ENCODE measurements at regions not wholly inside any gene's neighbourhood (a gene's known extent, or its start where the extent isn't known, plus 50 kb on each side); places are given as distances from the start of the nearest gene placed in this dataset.
A peak's percentile ranks its signal among the peaks of the same experiment; 100 is the strongest.

- H3K36me3 ChIP-seq: no peaks in the 10 kb centered on the region
- no peaks in the 10 kb centered on the region for H3K9me3 ChIP-seq
- no peaks in the 10 kb centered on the region for H3K4me1 ChIP-seq
- TF ChIP-seq CTCF (IDR thresholded peaks at IDR 0.05): no peak
- DNase-seq (no peak), ATAC-seq (no peak)
- intact Hi-C loops (cut with DNase I): no loop called here
- no peak overlapping the region for H3K27ac ChIP-seq
- H3K27me3 ChIP-seq (ENCODE audit: low read depth): no peaks in the 10 kb centered on the region
- no peak overlapping the region for H3K4me3 ChIP-seq
Measured at GRCh38 chr9:74373348-74373747, 123.8 kb upstream of the RORB start.

GRCh38 chr9:74379718-74380117, 117.4 kb upstream of the RORB start:
- H3K36me3 ChIP-seq: no peaks in the 10 kb centered on the region
- H3K9me3 ChIP-seq: no peaks in the 10 kb centered on the region
- no peak overlapping the region for H3K4me3 ChIP-seq
- peak; percentile 76 to 83 for ATAC-seq
- no peak for DNase-seq
- H3K27me3 ChIP-seq (ENCODE audit: low read depth): no peaks in the 10 kb centered on the region
- TF ChIP-seq CTCF (IDR thresholded peaks at IDR 0.05): peak; percentile 30
- H3K4me1 ChIP-seq: no peaks in the 10 kb centered on the region
- no peak overlapping the region for H3K27ac ChIP-seq
- intact Hi-C loops (cut with DNase I): no loop called here

- Histone ChIP-seq H3K27ac (no peak overlapping the region), H3K27me3 (ENCODE audit: low read depth) (no peaks in the 10 kb centered on the region), H3K9me3 (no peaks in the 10 kb centered on the region), H3K4me1 (no peaks in the 10 kb centered on the region), H3K36me3 (no peaks in the 10 kb centered on the region), H3K4me3 (no peak overlapping the region)
- intact Hi-C loops (cut with DNase I): no loop called here
- no peak for DNase-seq
- no peak for ATAC-seq
- TF ChIP-seq CTCF (IDR thresholded peaks at IDR 0.05): no peak
Measured at GRCh38 chr9:74391816-74392215, 105.3 kb upstream of the RORB start.

GRCh38 chr9:74403581-74403980, 93.6 kb upstream of the RORB start:
- H3K27me3 ChIP-seq (ENCODE audit: low read depth): no peaks in the 10 kb centered on the region
- ATAC-seq (no peak), DNase-seq (no peak)
- intact Hi-C loops (cut with DNase I): no loop called here
- H3K27ac ChIP-seq: no peak overlapping the region
- no peaks in the 10 kb centered on the region for H3K36me3 ChIP-seq
- H3K4me1 ChIP-seq: no peaks in the 10 kb centered on the region
- no peak for TF ChIP-seq CTCF (IDR thresholded peaks at IDR 0.05)
- H3K9me3 ChIP-seq: peaks cover 14% of the 10 kb centered on the region
- no peak overlapping the region for H3K4me3 ChIP-seq

GRCh38 chr9:74404620-74405019, 92.5 kb upstream of the RORB start:
- intact Hi-C loops (cut with DNase I): no loop called here
- H3K27me3 ChIP-seq (ENCODE audit: low read depth): no peaks in the 10 kb centered on the region
- H3K4me3 ChIP-seq: no peak overlapping the region
- no peaks in the 10 kb centered on the region for H3K4me1 ChIP-seq
- H3K27ac ChIP-seq: no peak overlapping the region
- H3K9me3 ChIP-seq: peaks cover 14% of the 10 kb centered on the region
- TF ChIP-seq CTCF (IDR thresholded peaks at IDR 0.05): no peak
- no peaks in the 10 kb centered on the region for H3K36me3 ChIP-seq
- ATAC-seq (no peak), DNase-seq (no peak)

- intact Hi-C loops (cut with DNase I): no loop called here
- Histone ChIP-seq H3K27ac (no peak overlapping the region), H3K9me3 (peaks cover 14% of the 10 kb centered on the region), H3K4me1 (no peaks in the 10 kb centered on the region), H3K27me3 (ENCODE audit: low read depth) (no peaks in the 10 kb centered on the region), H3K36me3 (no peaks in the 10 kb centered on the region), H3K4me3 (no peak overlapping the region)
- ATAC-seq: no peak
- DNase-seq: no peak
- no peak for TF ChIP-seq CTCF (IDR thresholded peaks at IDR 0.05)
Measured at GRCh38 chr9:74407166-74407565, 90.0 kb upstream of the RORB start.

All from lower lobe of right lung (tissue), 2 donors.